OCI-LY3 (cell line): ENCODE measurements at regions not wholly inside any gene's neighbourhood (a gene's known extent, or its start where the extent isn't known, plus 50 kb on each side); places are given as distances from the start of the nearest gene placed in this dataset.

ENCODE experiments used
- H2AFZ ChIP-seq: fragments of 200-600, 300-600 bp; shearing (Covaris generic); 2 replicates; pipeline ENCODE4 v1.6.0; 2014; ENCODE audit warnings: antibody characterized with exemption, low read depth, low read length
- H3K27ac ChIP-seq: fragments of 200-600, 300-600 bp; sonication (generic); 2 replicates; pipeline ENCODE4 v1.5.1; 2014; ENCODE audit warnings: mild to moderate bottlenecking, low read length, moderate library complexity, mixed read lengths
- H3K27me3 ChIP-seq: fragments of 200-600, 300-600 bp; sonication (generic); 2 replicates; pipeline ENCODE4 v1.6.1; 2014; ENCODE audit warnings: low read depth, low read length, mixed read lengths
- H3K36me3 ChIP-seq: fragments of 200-600, 300-600 bp; sonication (generic); replicated peaks from 2 replicates; pipeline ENCODE3; 2014; ENCODE audit warnings: low read depth, low read length, mixed read lengths
- H3K4me1 ChIP-seq: fragments of 300-600, 200-600 bp; sonication (generic); 2 replicates; pipeline ENCODE4 v1.6.1; 2014; ENCODE audit warnings: low read length, mixed read lengths
- H3K4me2 ChIP-seq: fragments of 200-600, 300-600 bp; sonication (generic); 2 replicates; pipeline ENCODE4 v1.6.1; 2014; ENCODE audit warnings: low read length, mixed read lengths
- H3K4me3 ChIP-seq: fragments of 300-600, 200-600 bp; sonication (generic); 2 replicates; pipeline ENCODE4 v1.5.1; 2014; ENCODE audit warnings: antibody characterized with exemption, mild to moderate bottlenecking, low read length, moderate library complexity
- H3K79me2 ChIP-seq: fragments of 300-600, 200-600 bp; shearing (Covaris generic); 2 replicates; pipeline ENCODE4 v1.6.1; 2014; ENCODE audit warnings: mild to moderate bottlenecking, low read length, mixed read lengths
- H3K9ac ChIP-seq: fragments of 300-600, 200-600 bp; shearing (Covaris generic); 2 replicates; pipeline ENCODE4 v1.6.0; 2014; ENCODE audit warnings: mild to moderate bottlenecking, low read length, moderate library complexity
- H3K9me3 ChIP-seq: fragments of 200-600, 300-600 bp; shearing (Covaris generic); 2 replicates; pipeline ENCODE4 v1.6.1; 2014; ENCODE audit warnings: low read length, mixed read lengths; ENCODE audit not compliant: insufficient read depth
- H4K20me1 ChIP-seq: fragments of 200-600, 300-600 bp; sonication (generic); 2 replicates; pipeline ENCODE4 v1.6.1; 2016; ENCODE audit warnings: low read length, mixed read lengths; ENCODE audit not compliant: insufficient read depth
- CTCF ChIP-seq: fragments of 200-600, 300-600 bp; sonication (generic); IDR thresholded peaks from 2 replicates; pipeline ENCODE4 v1.5.1; 2014; ENCODE audit warnings: antibody characterized with exemption, low read length, low read depth
- EZH2phosphoT487 ChIP-seq: fragments of 200-600 bp; shearing (Covaris generic); IDR thresholded peaks from 2 replicates; pipeline ENCODE4 v1.6.1; 2018; ENCODE audit warnings: antibody characterized with exemption, mixed run types, low read depth

DNA sequence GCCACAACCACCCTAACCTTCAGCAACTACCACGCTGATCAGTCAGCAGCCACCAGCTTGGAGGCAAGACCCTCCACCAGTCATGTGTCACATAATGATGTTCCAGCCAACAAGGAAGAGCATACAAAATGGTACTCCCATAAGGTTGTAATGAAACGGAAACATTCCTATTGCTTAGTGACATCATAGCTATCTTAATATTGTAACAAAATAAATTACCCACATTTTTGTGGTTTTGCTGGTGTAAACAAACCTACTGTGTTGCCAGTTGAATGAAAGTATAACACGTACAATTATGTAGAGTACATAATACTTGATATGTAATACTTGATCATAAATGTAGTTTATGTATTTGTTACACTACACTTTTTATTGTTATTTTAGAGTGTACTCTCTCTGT lies 1363.2 kb upstream of the ADGRL4 start:
- H3K9me3 ChIP-seq: no peaks in the 10 kb centered on the region
- TF ChIP-seq EZH2phosphoT487 (no peak), CTCF (no peak)
- no peaks in the 10 kb centered on the region for H3K36me3 ChIP-seq
- H3K27ac ChIP-seq: no peak overlapping the region
- no peaks in the 10 kb centered on the region for H3K4me1 ChIP-seq
- H3K9ac ChIP-seq: no peak overlapping the region
- H3K4me3 ChIP-seq: no peak overlapping the region
- H3K4me2 ChIP-seq: no peak overlapping the region
- no peak overlapping the region for H2AFZ ChIP-seq
- no peaks in the 10 kb centered on the region for H4K20me1 ChIP-seq
- H3K27me3 ChIP-seq: no peaks in the 10 kb centered on the region
- H3K79me2 ChIP-seq: no peaks in the 10 kb centered on the region

DNA sequence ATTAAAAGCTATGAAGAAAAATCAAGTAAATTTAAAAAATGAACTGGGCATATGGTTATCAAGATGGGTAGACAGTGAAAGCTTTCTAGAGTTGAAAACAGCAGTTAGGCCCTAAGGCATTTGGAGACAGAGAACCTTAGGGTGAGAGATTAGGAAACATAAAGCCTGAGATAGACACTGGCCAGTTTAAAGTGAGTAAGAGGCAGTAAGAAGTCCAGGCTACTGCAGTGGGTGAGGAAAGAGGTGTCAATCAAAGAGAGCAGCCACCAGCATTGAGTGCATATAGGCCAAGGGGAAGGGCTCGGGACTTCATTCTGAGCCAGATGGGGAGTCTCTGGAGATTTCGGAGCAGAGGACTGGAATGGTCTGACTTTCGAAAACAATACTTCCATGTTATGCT lies 1360.5 kb upstream of the ADGRL4 start:
- H3K4me3 ChIP-seq: no peak overlapping the region
- no peaks in the 10 kb centered on the region for H3K79me2 ChIP-seq
- no peaks in the 10 kb centered on the region for H3K36me3 ChIP-seq
- H4K20me1 ChIP-seq: no peaks in the 10 kb centered on the region
- TF ChIP-seq CTCF (no peak), EZH2phosphoT487 (no peak)
- H3K4me2 ChIP-seq: no peak overlapping the region
- H3K9me3 ChIP-seq: no peaks in the 10 kb centered on the region
- no peak overlapping the region for H3K9ac ChIP-seq
- no peak overlapping the region for H3K27ac ChIP-seq
- H2AFZ ChIP-seq: no peak overlapping the region
- no peaks in the 10 kb centered on the region for H3K27me3 ChIP-seq
- no peaks in the 10 kb centered on the region for H3K4me1 ChIP-seq

GRCh38 chr1:80365359-80366021 lies 1359.0 kb upstream of the ADGRL4 start:
- no peak for TF ChIP-seq EZH2phosphoT487
- no peak for TF ChIP-seq CTCF
- H3K36me3 ChIP-seq: no peaks in the 10 kb centered on the region
- H3K27ac ChIP-seq: no peak overlapping the region
- H2AFZ ChIP-seq: no peak overlapping the region
- H4K20me1 ChIP-seq: no peaks in the 10 kb centered on the region
- no peak overlapping the region for H3K4me2 ChIP-seq
- no peak overlapping the region for H3K4me3 ChIP-seq
- no peaks in the 10 kb centered on the region for H3K9me3 ChIP-seq
- no peaks in the 10 kb centered on the region for H3K27me3 ChIP-seq
- no peaks in the 10 kb centered on the region for H3K4me1 ChIP-seq
- H3K9ac ChIP-seq: no peak overlapping the region
- H3K79me2 ChIP-seq: no peaks in the 10 kb centered on the region

- H3K4me2 ChIP-seq: no peak overlapping the region
- H4K20me1 ChIP-seq: no peaks in the 10 kb centered on the region
- TF ChIP-seq CTCF (no peak), EZH2phosphoT487 (no peak)
- no peaks in the 10 kb centered on the region for H3K4me1 ChIP-seq
- H3K27ac ChIP-seq: no peak overlapping the region
- no peak overlapping the region for H3K4me3 ChIP-seq
- H2AFZ ChIP-seq: no peak overlapping the region
- no peak overlapping the region for H3K9ac ChIP-seq
- H3K79me2 ChIP-seq: no peaks in the 10 kb centered on the region
- H3K9me3 ChIP-seq: no peaks in the 10 kb centered on the region
- H3K27me3 ChIP-seq: no peaks in the 10 kb centered on the region
- H3K36me3 ChIP-seq: no peaks in the 10 kb centered on the region
Measured at GRCh38 chr1:80363689-80364475, 1357.4 kb upstream of the ADGRL4 start.
